ENCODE measurements at regions not wholly inside any gene's neighbourhood (a gene's known extent, or its start where the extent isn't known, plus 50 kb on each side); places are given as distances from the start of the nearest gene placed in this dataset.
A peak's percentile ranks its signal among the peaks of the same experiment; 100 is the strongest.
"Not testable (repeated sequence)": the region's sequence is repeated elsewhere in the genome, so short reads cannot be mapped to it uniquely, and the experiment has no call there.

DNA sequence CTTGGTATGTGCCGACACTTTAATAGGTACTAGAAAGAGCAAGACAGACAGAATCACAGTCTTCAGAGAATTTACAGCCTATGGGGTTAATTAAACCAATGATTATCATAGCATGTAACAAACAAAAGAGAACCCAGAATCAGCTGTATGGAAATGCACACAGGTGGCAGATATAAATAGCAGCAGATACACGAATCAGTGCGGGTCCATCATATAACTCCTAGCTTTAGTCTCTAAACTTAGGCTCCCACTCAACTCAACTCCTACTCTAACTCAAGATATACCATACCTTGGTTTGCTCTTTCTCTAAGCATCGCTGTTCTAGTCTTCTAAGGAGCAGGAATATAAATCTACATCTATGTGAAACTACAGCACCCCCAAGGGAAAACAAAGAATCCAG is 132.0 kb upstream of the NBPF26 start:
- H3K9ac ChIP-seq (ENCODE audit: low read length); H3K4me3 ChIP-seq (ENCODE audit: low read length); H3K4me2 ChIP-seq (ENCODE audit: low read length); H3K9me2 ChIP-seq (replicated peaks; ENCODE audit: low read length); H3K9me3 ChIP-seq (ENCODE audit: low read length); H3K36me3 ChIP-seq (ENCODE audit: low read depth, low read length); H4K20me1 ChIP-seq (ENCODE audit: low read length); intact Hi-C loops (cut with micrococcal nuclease); CTCF ChIA-PET; BruUV-seq (replicated peaks); ATAC-seq; H3K27me3 ChIP-seq (ENCODE audit: low read length); H3K27ac ChIP-seq (ENCODE audit: low read length); H3K4me1 ChIP-seq (ENCODE audit: insufficient read depth, low read length); H3K79me2 ChIP-seq (ENCODE audit: low read length); H3F3A ChIP-seq (ENCODE audit: low read length, unreplicated experiment); DNase-seq; H2AFZ ChIP-seq (ENCODE audit: low read length); POLR2A ChIA-PET (ENCODE audit: unreplicated experiment): not testable (repeated sequence)

GRCh38 chr1:120592943-120593342 is 130.8 kb upstream of the NBPF26 start:
- H3K36me3 ChIP-seq (ENCODE audit: low read depth, low read length); CTCF ChIA-PET; H2AFZ ChIP-seq (ENCODE audit: low read length); H3K9ac ChIP-seq (ENCODE audit: low read length); BruUV-seq (replicated peaks); H3K27ac ChIP-seq (ENCODE audit: low read length); H3K27me3 ChIP-seq (ENCODE audit: low read length); H3K4me3 ChIP-seq (ENCODE audit: low read length); H3K4me1 ChIP-seq (ENCODE audit: insufficient read depth, low read length); H4K20me1 ChIP-seq (ENCODE audit: low read length); H3K9me3 ChIP-seq (ENCODE audit: low read length); H3K79me2 ChIP-seq (ENCODE audit: low read length); DNase-seq; H3K4me2 ChIP-seq (ENCODE audit: low read length); POLR2A ChIA-PET (ENCODE audit: unreplicated experiment); H3K9me2 ChIP-seq (replicated peaks; ENCODE audit: low read length); intact Hi-C loops (cut with micrococcal nuclease); H3F3A ChIP-seq (ENCODE audit: low read length, unreplicated experiment): not testable (repeated sequence)
- peak; percentile 53 for ATAC-seq

GRCh38 chr1:120593648-120594047 is 130.1 kb upstream of the NBPF26 start:
- 0 out of 2 replicates have a peak, but pooled peaks have one; percentile 30 for ATAC-seq
- H3K9me2 ChIP-seq (replicated peaks; ENCODE audit: low read length); H4K20me1 ChIP-seq (ENCODE audit: low read length); intact Hi-C loops (cut with micrococcal nuclease); H3K9ac ChIP-seq (ENCODE audit: low read length); H3K79me2 ChIP-seq (ENCODE audit: low read length); H3F3A ChIP-seq (ENCODE audit: low read length, unreplicated experiment); H2AFZ ChIP-seq (ENCODE audit: low read length); H3K4me2 ChIP-seq (ENCODE audit: low read length); H3K27me3 ChIP-seq (ENCODE audit: low read length); H3K4me3 ChIP-seq (ENCODE audit: low read length); H3K36me3 ChIP-seq (ENCODE audit: low read depth, low read length); H3K4me1 ChIP-seq (ENCODE audit: insufficient read depth, low read length); BruUV-seq (replicated peaks); POLR2A ChIA-PET (ENCODE audit: unreplicated experiment); DNase-seq; H3K9me3 ChIP-seq (ENCODE audit: low read length); H3K27ac ChIP-seq (ENCODE audit: low read length); CTCF ChIA-PET: not testable (repeated sequence)

DNA sequence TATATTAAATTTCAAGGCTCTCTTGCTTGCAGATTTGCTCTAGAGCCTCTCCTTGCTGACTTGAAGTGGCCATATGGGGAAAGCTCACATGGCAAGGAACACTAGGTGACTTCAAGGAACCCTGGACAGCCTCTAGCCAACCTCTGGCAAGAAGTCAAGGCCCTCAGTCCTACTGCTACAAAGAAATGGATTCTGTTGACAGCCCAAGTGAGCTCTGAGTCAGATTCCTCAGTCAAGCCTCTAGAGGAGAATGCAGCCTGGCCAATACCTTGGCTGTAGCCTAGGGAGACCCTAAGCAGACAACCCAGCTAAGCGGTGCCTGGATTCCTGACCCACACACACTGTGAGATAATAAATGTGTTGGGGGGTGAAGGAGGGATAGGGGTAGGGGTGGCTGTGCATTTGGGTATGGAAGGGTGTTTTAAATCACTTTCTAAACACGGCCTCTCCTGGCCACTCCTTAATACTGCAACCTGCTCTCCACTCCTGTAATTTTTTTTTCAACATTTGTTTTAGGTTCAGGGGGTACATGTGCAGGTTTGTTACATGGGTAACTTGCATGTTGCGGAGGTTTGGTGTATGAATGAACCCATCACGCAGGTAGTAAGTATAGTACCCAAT is 125.3 kb upstream of the NBPF26 start:
- H3K4me1 ChIP-seq (ENCODE audit: insufficient read depth, low read length); H3K79me2 ChIP-seq (ENCODE audit: low read length); CTCF ChIA-PET; H3K9me3 ChIP-seq (ENCODE audit: low read length); H3K9ac ChIP-seq (ENCODE audit: low read length); H4K20me1 ChIP-seq (ENCODE audit: low read length); H3K4me3 ChIP-seq (ENCODE audit: low read length); H3K36me3 ChIP-seq (ENCODE audit: low read depth, low read length); H3K27ac ChIP-seq (ENCODE audit: low read length); H3K4me2 ChIP-seq (ENCODE audit: low read length); H3K9me2 ChIP-seq (replicated peaks; ENCODE audit: low read length); H2AFZ ChIP-seq (ENCODE audit: low read length); BruUV-seq (replicated peaks); H3K27me3 ChIP-seq (ENCODE audit: low read length); DNase-seq; POLR2A ChIA-PET (ENCODE audit: unreplicated experiment); intact Hi-C loops (cut with micrococcal nuclease); H3F3A ChIP-seq (ENCODE audit: low read length, unreplicated experiment): not testable (repeated sequence)
- peak; percentile 74 for ATAC-seq

DNA sequence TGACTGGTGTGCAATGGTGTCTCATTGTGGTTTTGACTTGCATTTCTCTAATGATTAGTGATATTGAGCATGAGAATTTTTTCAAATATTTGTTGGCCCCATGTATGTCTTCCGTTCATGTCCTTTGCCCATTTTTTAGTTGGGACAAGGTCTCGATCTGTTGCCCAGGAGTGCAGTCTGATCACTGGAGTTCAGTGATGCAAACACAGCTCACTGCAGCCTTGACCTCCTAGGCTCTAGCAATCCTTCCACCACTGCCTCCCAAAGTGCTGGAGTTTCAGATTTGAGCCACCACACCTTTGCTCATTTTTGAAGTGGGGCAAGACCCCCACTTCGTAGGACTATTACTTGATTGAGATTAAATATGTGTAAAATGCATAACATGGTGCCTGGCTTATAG is 124.2 kb upstream of the NBPF26 start:
- H3K36me3 ChIP-seq (ENCODE audit: low read depth, low read length); DNase-seq; H4K20me1 ChIP-seq (ENCODE audit: low read length); H3K9ac ChIP-seq (ENCODE audit: low read length); CTCF ChIA-PET; H3K4me3 ChIP-seq (ENCODE audit: low read length); POLR2A ChIA-PET (ENCODE audit: unreplicated experiment); H3K4me2 ChIP-seq (ENCODE audit: low read length); H3K4me1 ChIP-seq (ENCODE audit: insufficient read depth, low read length); H3F3A ChIP-seq (ENCODE audit: low read length, unreplicated experiment); H3K27me3 ChIP-seq (ENCODE audit: low read length); H3K27ac ChIP-seq (ENCODE audit: low read length); H2AFZ ChIP-seq (ENCODE audit: low read length); BruUV-seq (replicated peaks); ATAC-seq; H3K79me2 ChIP-seq (ENCODE audit: low read length); H3K9me3 ChIP-seq (ENCODE audit: low read length); intact Hi-C loops (cut with micrococcal nuclease); H3K9me2 ChIP-seq (replicated peaks; ENCODE audit: low read length): not testable (repeated sequence)

- POLR2A ChIA-PET (ENCODE audit: unreplicated experiment); H3K27ac ChIP-seq (ENCODE audit: low read length); BruUV-seq (replicated peaks); H3K9me2 ChIP-seq (replicated peaks; ENCODE audit: low read length); H3K27me3 ChIP-seq (ENCODE audit: low read length); CTCF ChIA-PET; H3K9ac ChIP-seq (ENCODE audit: low read length); intact Hi-C loops (cut with micrococcal nuclease); H3K4me2 ChIP-seq (ENCODE audit: low read length); DNase-seq; H3K4me1 ChIP-seq (ENCODE audit: insufficient read depth, low read length); H3K4me3 ChIP-seq (ENCODE audit: low read length); H3K79me2 ChIP-seq (ENCODE audit: low read length); ATAC-seq; H3K36me3 ChIP-seq (ENCODE audit: low read depth, low read length); H2AFZ ChIP-seq (ENCODE audit: low read length); H3K9me3 ChIP-seq (ENCODE audit: low read length); H3F3A ChIP-seq (ENCODE audit: low read length, unreplicated experiment); H4K20me1 ChIP-seq (ENCODE audit: low read length): not testable (repeated sequence)
Observed at GRCh38 chr1:120600442-120601041, 123.2 kb upstream of the NBPF26 start.

GRCh38 chr1:120607882-120608281 is 115.9 kb upstream of the NBPF26 start:
- H3K27me3 ChIP-seq (ENCODE audit: low read length); H3K4me3 ChIP-seq (ENCODE audit: low read length); POLR2A ChIA-PET (ENCODE audit: unreplicated experiment); intact Hi-C loops (cut with micrococcal nuclease); H3K9me3 ChIP-seq (ENCODE audit: low read length); H3K9ac ChIP-seq (ENCODE audit: low read length); ATAC-seq; H3K79me2 ChIP-seq (ENCODE audit: low read length); H3K9me2 ChIP-seq (replicated peaks; ENCODE audit: low read length); DNase-seq; H4K20me1 ChIP-seq (ENCODE audit: low read length); H3F3A ChIP-seq (ENCODE audit: low read length, unreplicated experiment); H3K27ac ChIP-seq (ENCODE audit: low read length); H2AFZ ChIP-seq (ENCODE audit: low read length); H3K4me2 ChIP-seq (ENCODE audit: low read length); BruUV-seq (replicated peaks); CTCF ChIA-PET; H3K36me3 ChIP-seq (ENCODE audit: low read depth, low read length); H3K4me1 ChIP-seq (ENCODE audit: insufficient read depth, low read length): not testable (repeated sequence)
